GM10266 (cell line): ENCODE measurements at regions not wholly inside any gene's neighbourhood (a gene's known extent, or its start where the extent isn't known, plus 50 kb on each side); places are given as distances from the start of the nearest gene placed in this dataset.
"Not testable (repeated sequence)": the region's sequence is repeated elsewhere in the genome, so short reads cannot be mapped to it uniquely, and the experiment has no call there.

Experiments
- DNase-seq: peaks from one replicate; pipeline ENCODE4 v3.0.0; 2012; ENCODE audit errors: extremely low spot score
- CTCF ChIP-seq: IDR thresholded peaks from 2 replicates; pipeline ENCODE4 v1.5.1; 2012; ENCODE audit warnings: mild to moderate bottlenecking, low read depth; ENCODE audit not compliant: control insufficient read depth, insufficient read depth; ENCODE audit errors: missing control alignments

- no peak for TF ChIP-seq CTCF
- DNase-seq, result no peak
Observed at GRCh38 chr4:67393007-67393406, 152.3 kb downstream of the CENPC start.

- not testable (repeated sequence) for DNase-seq
Observed at GRCh38 chr4:67381406-67381804, 163.9 kb downstream of the CENPC start.

- not testable (repeated sequence) for DNase-seq
Observed at GRCh38 chr4:67380702-67381405, 164.4 kb downstream of the CENPC start.

- no peak for DNase-seq
- no peak for TF ChIP-seq CTCF
Observed at GRCh38 chr4:67380154-67380553, 165.1 kb downstream of the CENPC start.

- DNase-seq, result no peak
- no peak for TF ChIP-seq CTCF
Observed at GRCh38 chr4:67375291-67375690, 170.0 kb downstream of the CENPC start.

- no peak for DNase-seq
- TF ChIP-seq CTCF, result no peak
Observed at GRCh38 chr4:67371615-67372014, 173.7 kb downstream of the CENPC start.

GRCh38 chr4:67366311-67366861 lies 178.9 kb downstream of the CENPC start:
- TF ChIP-seq CTCF, result no peak
- DNase-seq, result no peak

- no peak for DNase-seq
- TF ChIP-seq CTCF, result no peak
Observed at GRCh38 chr4:67365661-67366245, 179.6 kb downstream of the CENPC start.
